Stimulated activated CD8-positive, alpha-beta memory T cell treated with anti-CD3 and anti-CD28 coated beads, Interleukin-2, amount 100 ng/mL, for 1 hour (primary cell): ENCODE measurements at regions not wholly inside any gene's neighbourhood (a gene's known extent, or its start where the extent isn't known, plus 50 kb on each side); places are given as distances from the start of the nearest gene placed in this dataset.

Experiments used
- DNase-seq, 2 donors: peaks; one replicate each; pipeline ENCODE4 v3.0.0-alpha.2; 2020; ENCODE audit warnings: low read depth in 2 of 2

DNA sequence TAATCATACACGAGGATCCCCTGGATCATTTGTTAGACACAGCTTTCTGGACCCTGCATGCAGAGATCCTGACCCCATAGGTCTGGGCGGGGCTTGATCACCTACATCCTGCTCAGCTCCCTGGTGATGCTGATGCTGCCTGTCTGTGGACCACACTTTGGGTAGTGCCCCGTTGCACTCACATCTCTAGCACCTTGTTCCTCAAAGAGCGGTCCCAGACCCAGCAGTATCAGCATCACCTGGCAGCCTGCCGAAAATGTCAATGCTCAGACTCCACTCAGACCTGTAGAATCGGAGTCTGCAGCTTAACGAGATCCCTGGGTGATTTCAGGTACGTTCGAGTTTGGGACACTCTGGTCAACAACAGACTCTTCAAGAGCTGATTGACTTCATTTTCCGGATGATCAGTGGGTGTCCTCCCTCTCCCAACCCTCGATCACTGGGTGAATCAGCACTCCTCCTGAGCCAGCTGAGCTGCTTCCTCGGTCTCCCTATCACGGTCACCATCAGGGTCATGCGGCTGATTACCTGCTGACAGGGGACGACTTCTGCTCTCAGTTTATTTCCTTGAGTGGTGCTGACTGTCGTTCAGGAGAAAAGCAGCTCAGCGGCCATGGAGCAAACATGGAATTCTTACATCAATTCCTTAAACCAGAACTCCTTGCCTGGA is 150.6 kb upstream of the RAB12 start:
- DNase-seq = no peak

DNA sequence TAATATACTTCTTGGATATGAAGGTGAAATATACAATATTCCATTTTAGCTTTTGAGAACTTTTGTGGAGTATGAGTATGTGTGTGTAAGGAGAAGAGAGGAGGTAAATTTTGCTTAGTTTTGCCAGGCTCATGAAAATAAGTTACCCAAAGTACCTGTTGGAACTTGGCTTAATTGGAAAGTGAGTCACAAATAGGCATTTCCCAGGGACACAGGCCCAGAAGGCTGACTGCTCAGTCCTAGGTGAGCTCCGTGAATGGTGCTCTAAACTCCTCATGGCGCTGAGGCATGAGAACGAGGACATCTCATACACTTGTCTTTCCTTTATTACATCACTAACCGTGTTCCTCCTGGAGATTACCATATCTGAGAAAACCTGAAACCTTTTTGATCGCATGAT is 148.5 kb upstream of the RAB12 start:
- DNase-seq = no peak

DNA sequence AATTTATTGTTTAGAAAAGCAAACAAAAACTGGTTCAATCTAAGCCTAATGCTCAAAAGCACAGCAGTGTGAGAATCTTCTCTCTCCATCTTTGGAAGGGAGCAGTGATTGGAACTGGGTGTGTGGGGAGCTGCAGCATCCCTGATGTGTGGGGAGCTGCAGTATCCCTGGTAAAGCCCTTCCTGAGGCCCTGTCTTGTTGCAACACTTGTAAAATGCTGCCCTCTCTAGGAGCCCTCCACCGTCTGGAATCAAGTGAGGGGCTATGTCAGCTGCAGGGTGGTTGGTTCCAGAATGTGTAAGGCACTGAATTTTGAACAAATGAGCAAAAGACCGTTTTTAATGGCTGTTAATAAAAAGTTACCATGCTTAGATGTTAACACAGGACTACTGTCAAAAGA is 147.7 kb upstream of the RAB12 start:
- no peak for DNase-seq

DNA sequence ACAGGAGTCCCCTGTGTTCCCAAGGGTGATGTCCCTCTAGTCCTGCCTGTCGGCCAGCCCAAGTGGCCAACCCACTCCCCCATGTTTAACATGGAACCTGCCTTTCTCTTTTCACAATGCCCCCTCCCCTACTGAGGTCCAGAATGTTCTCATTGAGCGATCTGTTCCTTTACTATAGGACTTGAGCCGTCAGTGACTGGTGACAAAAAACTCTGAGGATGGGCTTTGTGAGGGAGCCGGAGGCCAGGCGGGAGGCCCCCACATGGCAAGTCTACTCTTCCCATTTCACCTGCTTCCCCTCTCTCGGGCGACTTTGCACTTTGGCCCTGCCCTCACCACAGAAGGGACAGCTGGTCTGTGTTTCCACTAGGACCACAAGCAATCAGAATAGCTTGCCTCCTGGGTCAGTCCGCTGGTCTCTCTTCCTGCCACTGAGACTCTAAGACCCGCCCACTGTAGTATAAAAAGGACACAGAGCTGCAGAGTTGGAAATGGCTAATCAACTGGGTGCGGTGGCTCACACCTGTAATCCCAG is 146.5 kb upstream of the RAB12 start:
- no peak for DNase-seq

DNA sequence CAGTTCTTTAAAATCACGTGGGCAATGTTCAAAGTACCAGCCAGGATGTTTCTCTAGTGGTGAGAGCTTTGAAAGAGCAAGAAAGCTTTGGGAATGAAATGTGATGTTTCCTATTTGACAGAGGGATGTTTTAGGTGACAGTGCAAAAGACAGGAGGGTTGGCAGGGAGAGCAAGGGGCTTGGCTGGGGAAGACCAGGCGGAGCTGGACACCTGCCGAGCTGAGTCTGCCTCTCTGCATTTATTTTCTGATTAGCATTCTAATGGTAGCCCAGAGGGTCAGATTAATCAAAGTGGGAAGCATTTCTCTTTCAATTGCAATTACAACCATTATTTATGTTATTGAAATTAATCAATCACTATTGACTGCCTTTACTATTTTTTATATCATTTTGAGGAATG is 145.4 kb upstream of the RAB12 start:
- DNase-seq = no peak

DNA sequence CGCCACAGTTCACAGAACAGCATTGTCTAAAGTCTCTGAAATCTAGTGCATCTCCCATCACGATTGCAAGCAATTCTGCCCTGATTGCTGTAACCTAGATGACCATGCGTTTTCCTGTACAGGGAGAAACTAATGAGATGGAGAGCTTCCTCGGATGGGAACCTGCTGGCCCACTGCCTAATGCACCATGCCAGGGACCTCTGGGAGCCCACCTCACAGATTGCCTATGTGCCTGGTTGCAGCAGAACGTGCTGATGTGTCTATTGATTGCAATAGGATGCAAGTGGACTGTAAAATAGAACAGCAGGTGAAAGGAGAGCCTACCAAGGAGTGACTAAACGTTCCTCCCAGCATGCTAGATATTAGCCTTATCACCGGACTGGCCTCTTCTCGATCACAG is 141.0 kb upstream of the RAB12 start:
- DNase-seq = no peak

DNA sequence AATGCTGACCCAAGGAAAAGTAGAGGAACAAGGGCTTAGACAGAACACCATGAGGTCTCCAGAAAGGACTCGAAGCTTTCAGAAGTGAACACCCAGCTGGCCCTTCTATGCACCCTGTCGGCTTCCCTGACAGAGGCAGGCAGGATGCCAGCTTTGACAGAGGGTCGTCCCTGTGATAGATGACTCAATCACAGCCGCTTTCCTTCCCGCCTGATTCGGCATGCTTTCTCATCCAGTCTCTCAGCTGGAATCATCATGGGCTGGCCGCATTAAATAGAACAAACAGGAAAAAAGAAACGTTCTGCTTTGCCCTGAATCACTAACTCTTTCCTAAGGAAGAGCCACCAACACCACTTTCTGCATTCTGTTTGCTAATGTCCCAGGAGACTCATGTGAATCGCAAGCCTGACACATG is 140.3 kb upstream of the RAB12 start:
- DNase-seq = no peak

DNA sequence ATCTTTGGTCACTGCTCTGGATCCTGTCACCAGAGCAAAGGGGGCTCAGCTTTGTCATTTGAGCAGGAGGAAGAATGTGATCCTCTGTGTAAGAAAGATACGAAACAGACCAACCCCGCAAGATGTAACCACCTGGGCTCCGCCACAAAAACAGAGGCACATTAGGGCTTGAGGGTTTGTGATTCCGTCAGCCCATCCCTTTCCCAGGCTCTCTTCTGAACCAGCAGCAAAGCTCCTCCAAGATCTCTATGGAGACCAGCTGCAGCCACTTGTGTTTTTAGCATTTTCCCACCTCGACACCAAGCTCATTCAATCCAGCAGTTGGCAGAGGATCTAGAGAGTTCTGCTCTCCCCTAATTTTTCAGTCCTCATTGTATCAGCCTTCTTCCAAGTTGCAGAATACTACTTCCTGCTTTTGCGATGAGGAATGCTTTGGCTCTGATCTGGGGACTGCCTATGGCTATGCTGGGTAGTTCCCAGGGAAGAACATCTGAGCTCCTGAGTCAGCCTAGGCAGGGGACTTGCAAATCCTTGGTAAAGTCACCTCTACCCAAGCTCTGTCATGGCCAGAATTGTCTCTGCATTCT is 139.6 kb upstream of the RAB12 start:
- no peak for DNase-seq

DNA sequence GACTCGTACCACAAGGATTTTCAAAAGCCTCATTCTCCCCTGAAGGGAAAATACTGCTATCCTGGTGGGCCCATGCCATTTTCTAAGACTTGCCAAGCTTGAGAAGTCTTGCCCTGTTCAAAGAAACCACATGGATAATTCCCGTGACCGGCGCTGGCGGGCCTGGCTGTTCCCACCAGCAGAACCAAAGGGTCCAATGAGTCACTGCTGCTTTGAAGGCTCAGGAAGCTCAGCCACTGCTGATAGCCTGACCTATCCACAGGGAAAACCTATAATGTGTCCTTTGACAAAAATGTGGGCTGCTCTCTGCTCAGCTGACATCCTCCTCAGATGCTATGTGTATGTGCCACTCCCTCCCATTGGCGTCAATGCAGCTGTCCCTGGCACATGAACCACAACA is 137.9 kb upstream of the RAB12 start:
- DNase-seq = no peak

DNA sequence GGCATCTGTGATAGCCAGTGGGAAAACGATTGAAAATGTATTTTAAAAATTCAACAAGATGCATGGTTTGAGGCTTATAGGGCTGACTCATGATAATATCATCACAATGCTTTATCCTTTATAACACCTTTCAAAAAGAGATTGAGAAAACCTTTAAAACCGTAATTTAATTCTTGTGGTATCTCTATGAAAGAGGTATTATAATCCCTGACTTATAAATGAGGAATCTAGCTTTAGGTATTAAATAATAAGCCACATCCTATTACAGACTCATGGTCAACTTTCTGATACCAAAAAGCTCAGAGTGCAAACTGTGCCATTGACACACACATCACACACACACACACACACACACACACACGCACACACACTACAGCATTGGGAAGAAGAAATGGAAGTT is 134.6 kb upstream of the RAB12 start:
- DNase-seq = no peak

DNA sequence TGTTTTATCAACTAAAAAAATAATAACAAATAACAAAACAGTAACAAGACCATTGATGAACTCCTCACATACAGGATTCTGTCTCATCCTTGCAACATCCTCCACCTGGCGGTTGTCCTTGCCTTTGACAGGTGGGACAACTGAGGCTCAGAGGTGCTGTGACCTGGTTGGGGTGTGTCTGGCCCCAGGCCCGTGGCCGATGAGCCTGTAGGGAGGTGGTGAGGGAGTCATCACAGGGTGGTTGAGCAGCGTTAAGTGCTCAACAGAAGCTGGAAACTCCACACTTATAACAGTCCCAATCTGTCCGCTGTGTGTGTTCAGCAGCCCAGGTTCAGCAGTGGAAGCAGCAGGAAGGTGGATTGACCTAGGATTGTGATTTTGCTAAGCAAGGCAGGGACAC is 131.6 kb upstream of the RAB12 start:
- no peak for DNase-seq

DNA sequence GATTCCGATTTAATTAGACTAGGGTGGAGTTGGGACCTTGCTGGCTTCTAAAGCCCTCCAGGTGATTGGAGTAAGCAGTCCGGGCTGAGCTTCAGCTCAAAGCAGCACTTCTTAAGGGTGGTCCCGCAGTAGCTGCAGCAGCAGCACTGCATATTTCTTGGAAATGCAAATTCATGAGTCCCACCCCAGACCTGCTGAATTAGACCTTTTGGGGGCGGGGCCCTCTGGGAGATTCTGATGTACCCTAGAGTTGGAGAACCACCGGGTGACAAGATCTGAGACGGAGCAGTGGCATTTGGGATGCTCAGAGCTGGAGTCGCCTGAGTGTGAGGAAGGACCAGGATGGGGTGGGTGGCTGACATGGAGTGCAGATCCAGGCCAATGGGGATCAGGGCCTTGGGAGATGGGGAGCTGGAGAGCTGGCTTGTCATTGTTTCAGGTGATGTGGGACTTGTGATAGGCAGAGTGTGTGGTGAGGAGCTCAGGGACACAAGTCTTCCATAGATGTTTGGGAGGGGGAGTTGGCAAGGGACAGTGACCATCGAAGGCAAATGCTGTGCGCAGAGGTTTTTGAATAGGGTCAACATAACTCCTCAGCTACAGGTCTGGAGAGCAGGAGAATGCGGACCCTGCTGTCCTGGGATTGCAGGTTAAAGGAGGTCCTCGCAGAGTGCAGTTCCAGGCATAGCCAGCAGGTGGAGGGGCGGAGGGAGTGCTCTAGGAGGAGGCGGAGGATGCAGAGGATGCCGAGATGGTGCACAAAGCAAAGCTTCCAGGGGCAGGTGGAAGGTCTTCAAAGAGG is 130.9 kb upstream of the RAB12 start:
- DNase-seq = peak in 1 of 2 donors; percentile 6

DNA sequence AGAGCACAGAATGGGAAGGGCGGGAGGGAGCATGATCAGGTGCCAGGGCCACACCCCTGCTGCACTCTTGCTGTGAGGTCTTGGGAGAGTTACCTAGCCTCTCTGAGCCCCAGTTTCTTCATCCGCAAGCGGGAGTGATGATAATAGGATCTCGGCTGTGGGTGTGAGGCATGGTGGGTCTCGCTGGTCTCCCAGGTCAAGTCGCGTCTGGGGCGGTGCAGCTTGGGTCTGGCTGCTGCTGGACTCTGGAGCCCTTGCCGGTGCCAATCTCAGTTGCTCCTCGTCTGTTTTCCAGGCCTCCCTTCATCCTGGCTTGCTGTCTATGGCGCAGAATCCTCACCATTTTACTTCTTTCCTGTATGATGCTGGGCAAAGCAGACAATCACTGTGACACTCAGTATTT is 130.3 kb upstream of the RAB12 start:
- DNase-seq = no peak

DNA sequence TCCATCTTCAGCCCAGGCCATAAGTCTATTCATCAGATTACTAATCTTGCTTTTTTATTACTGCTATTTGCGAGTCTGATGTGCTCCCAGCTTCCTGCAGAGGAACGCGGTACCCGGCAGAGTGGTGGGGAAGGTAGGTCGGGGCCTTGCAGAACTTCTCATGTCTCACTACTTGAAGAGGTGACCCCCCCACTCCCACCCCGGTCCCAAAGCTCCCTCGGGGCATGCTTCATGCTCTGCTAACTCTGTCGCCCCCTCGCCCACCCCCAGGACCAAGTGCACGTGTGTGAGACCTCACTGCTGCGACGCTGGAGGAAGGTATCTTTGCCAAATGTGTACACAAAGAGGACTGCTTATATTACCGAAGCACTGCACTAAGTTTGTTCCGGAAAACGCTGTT is 129.4 kb upstream of the RAB12 start:
- no peak for DNase-seq

DNA sequence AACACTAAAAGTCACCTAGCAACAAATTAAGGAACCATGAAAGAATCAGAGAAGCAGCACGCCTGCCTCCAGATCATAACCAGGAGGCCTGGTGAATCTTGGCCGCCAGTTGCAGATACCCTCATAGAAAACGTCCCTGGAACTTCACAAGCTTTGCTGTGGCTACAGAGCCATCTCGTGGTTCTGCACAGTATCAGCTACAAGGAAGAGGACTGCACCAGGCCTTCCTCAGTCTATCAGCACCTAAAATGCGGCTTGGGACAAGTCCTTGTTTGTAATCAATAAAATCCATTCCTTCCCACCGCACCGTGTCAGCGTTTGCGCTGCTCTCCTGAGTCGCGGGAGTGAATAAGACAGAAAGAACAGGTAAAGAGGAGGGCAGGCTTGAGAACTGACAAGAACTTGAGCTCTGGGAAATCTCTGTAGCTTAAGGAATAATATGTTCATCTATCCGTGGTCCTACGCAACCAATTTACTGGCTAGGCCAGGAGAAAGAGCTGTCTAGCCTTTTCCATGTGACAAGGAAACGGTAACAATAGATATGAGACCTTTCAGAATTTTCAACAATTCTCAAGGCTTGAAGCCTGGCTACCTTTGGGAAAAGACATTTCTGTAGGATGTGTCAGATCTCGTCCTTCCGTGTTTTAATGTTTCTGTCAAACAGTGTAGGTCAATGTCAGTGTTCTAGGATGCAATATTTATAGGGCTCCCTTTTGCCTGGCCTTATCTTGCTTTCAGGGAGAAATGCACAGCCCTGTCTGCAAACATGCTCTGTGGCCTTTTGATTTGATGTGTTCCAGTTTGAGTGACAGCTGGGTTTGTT is 128.5 kb upstream of the RAB12 start:
- DNase-seq = no peak

DNA sequence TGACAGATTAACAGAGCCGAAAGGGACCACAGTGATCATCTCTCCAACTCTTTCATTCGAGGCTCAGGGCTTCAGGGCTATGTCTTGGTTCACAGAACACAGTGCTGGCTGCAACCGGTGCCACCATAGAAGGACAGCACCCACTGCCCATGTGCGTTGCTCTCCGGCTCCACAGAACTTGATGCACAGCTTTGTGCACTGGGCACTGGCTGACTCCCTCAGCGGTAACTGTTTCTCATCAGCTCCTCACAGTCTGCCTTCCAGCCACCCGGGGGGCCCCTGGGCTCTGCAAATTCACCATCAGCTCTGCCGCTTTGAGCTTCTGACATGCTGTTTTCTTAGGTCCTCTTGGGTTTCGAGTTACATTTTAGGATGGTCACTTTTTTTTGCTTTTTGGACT is 124.3 kb upstream of the RAB12 start:
- no peak for DNase-seq

DNA sequence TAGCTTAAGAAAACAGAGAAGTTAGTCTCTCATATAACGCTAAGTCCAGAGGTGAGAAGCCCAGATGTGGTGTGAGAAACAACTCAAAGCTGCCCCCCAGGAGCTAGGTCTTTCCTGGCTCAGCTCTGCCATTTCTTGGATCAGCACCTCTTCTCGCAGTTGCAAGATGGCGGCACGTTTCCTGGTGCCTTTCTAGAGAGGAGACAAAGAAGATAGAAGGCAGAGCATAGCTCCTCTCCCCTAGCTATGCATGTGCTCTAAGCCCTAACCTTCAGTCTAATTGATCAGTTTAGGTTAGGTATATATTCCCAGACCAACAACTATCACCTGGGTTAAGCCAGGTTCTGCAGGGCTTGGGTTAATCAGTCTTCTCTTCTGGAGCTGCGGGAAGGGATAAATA is 119.5 kb upstream of the RAB12 start:
- DNase-seq = no peak

DNA sequence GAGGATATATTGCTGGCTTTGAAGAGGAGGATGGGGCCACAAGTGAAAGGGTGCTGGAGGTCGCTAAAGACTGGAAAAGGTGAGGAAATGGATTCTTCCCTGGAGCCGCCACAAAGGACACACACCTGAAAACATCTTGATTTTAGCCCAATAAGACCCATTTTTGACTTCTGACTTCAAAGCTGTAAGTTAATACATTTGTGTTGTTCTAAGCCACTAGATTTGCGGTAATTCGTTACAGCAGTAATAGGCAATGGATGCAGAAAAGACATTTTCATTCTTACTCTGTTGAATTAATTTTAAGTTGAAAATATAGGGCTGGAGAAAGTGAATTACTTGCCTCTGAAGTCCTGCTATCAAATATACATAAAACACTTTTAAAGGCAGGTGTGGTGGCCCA is 117.7 kb upstream of the RAB12 start:
- DNase-seq = no peak

DNA sequence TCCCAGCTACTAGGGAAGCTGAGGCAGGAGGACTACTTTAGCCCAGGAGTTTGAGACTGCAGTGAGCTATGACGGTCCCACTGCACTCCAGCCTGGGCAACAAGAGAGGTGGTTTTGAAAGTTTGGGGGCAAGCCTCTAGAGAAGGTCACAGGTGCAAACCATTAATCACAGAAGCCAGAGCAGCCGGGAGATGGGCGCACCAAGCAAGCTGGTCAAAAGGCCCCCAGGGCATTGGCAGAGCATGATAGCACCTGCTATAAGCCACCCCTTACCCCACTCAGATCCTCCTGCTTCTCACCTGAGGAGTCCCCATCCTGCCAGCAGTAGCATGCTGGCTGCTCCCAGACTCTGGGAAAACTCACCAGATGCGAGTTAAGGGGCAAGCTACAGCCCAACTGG is 116.1 kb upstream of the RAB12 start:
- DNase-seq = no peak

DNA sequence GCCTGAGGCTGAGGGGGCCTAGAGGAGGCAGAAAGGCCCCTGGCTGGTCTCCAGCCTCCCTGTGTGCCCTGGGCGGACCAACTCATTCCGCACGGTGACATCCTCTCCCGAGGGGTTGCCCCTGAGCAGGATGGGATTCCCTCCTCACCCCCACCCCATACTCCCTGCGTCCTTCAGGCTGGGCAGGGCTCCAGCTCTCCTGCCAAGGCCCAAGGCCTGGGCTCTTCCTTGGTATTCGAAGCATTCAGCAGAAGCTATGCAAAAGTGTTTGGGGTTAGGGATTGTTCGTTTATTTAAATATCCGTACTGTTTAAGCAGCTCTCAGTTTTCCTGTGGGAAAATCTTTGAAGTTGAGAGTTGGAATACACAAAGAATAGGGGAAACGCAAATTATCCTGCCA is 113.1 kb upstream of the RAB12 start:
- no peak for DNase-seq

DNA sequence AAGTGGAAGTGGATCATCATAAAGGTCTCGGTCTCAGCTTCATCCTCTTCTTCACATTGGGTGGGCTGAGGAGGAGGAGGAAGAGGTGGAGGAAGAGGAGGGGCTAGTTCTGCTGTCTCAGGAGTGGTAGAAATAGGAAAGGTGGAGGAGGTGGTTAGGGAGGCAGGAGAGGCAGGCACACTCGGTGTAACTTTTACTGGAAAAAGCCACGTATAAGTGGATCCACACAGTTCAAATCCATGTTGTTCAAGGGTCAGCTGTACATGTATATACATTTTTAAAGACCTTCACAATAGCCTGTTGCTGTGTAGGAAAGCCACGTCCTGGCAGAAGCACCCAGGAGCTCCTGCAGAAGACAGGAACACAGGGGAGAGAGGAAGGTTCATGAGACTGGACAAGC is 110.3 kb upstream of the RAB12 start:
- no peak for DNase-seq
